Mucosa of rectum (tissue), 2 donors: ENCODE measurements at regions not wholly inside any gene's neighbourhood (a gene's known extent, or its start where the extent isn't known, plus 50 kb on each side); places are given as distances from the start of the nearest gene placed in this dataset.
A peak's percentile ranks its signal among the peaks of the same experiment; 100 is the strongest.

ENCODE experiments used
- H3K27ac ChIP-seq, 2 donors: one replicate each; pipeline ENCODE4 v1.7.0; 2013; ENCODE audit warnings: inconsistent platforms in 2 of 2, low read depth in 2 of 2, low read length in 2 of 2
- H3K27me3 ChIP-seq, 2 donors: one replicate each; pipeline ENCODE4 v1.7.0; 2013; ENCODE audit warnings: low read length in 2 of 2; ENCODE audit not compliant: control insufficient read depth in 2 of 2, insufficient read depth in 2 of 2
- H3K36me3 ChIP-seq, 2 donors: one replicate each; pipeline ENCODE4 v1.7.0; 2013; ENCODE audit warnings: low read length in 2 of 2; ENCODE audit not compliant: control insufficient read depth in 2 of 2, insufficient read depth in 2 of 2
- H3K4me1 ChIP-seq, 2 donors: one replicate each; pipeline ENCODE4 v1.7.0; 2013; ENCODE audit warnings: low read length in 2 of 2, mild to moderate bottlenecking in 1 of 2; ENCODE audit not compliant: control insufficient read depth in 2 of 2, insufficient read depth in 2 of 2
- H3K4me3 ChIP-seq, 2 donors: one replicate each; pipeline ENCODE4 v1.7.0; 2013; ENCODE audit warnings: low read length in 2 of 2
- H3K9ac ChIP-seq, 2 donors: one replicate each; pipeline ENCODE4 v1.7.0; 2013; ENCODE audit warnings: low read length in 2 of 2, low read depth in 1 of 2, mild to moderate bottlenecking in 1 of 2
- H3K9me3 ChIP-seq, 2 donors: one replicate each; pipeline ENCODE4 v1.7.0; 2013; ENCODE audit warnings: low read length in 2 of 2; ENCODE audit not compliant: control insufficient read depth in 2 of 2
- donor health status: healthy.
- donor health status: Normal muscosa, but diverticular disease.

DNA sequence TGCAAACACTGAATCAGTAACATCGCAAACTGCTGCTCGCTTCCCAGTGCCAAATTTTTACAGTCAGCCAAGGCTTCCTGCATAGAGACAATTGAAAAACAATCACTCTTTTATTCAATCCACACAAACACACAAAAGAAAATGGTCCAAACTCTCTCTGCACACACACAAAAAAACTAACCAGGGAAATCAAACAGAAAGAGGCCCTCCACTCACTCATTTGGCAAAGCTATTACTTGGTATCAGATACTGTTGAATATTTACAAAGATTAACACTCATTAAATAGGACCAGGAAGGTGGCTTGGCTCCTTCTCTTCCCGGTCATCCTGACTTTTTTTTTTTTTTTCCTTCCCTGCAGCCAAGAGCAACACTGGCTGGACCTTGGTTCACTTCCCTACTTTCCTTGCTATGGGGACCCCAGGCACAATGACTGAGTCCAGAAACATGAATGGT is 62.4 kb upstream of the SPATA12 start:
- Histone ChIP-seq H3K27me3 (no peaks in the 10 kb centered on the region), H3K36me3 (no peaks in the 10 kb centered on the region), H3K4me1 (peaks cover 0 to 3% of the 10 kb centered on the region in 2 donors), H3K27ac (peak overlapping the region in 1 of 2 donors; percentile 16), H3K9me3 (no peaks in the 10 kb centered on the region), H3K4me3 (no peak overlapping the region), H3K9ac (no peak overlapping the region)

DNA sequence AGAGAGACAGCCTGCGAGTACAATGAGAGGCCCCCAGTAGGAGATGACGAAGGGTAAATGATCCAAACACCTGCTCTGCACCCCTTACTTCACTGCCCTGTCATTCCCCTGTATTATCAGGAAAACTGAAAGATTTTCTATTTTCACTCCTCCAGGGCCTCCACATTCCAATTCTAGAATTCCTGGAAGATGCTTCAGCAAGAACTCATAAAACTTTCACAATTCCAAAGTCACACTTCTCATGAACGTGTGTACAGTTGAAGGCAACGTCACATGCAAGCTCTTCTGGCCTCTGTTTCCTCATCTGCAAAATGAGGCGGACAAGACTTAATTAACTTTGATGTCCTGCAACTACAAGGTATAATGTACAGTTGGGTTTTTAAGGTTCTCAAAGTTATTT is 62.8 kb upstream of the SPATA12 start:
- Histone ChIP-seq H3K4me1 (peaks cover 0 to 3% of the 10 kb centered on the region in 2 donors), H3K36me3 (no peaks in the 10 kb centered on the region), H3K4me3 (no peak overlapping the region), H3K27ac (no peak overlapping the region), H3K9me3 (no peaks in the 10 kb centered on the region), H3K9ac (no peak overlapping the region), H3K27me3 (no peaks in the 10 kb centered on the region)

DNA sequence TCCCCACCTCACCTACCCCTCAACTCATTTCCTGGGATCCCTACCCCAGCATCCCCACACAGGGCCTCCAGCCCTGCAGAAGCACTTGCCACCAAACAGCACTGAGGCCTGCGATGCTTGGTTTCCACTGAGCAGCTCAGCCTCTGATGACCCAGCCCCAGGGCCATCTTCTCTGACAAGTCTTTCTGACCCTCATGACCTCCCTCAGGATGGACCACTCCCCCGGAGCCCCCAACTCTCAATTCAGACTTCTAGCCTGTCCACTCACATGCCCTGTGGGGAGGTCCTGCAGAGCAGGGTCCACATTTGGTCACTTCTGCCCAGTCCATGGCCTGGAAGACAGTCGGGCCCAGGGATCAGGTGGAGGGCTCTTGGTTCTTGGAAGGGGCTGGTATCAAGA is 63.4 kb upstream of the SPATA12 start:
- H3K9me3 ChIP-seq = no peaks in the 10 kb centered on the region
- H3K4me3 ChIP-seq = no peak overlapping the region
- peaks cover 3% of the 10 kb centered on the region in 2 donors for H3K4me1 ChIP-seq
- no peak overlapping the region for H3K27ac ChIP-seq
- no peaks in the 10 kb centered on the region for H3K36me3 ChIP-seq
- H3K9ac ChIP-seq = no peak overlapping the region
- no peaks in the 10 kb centered on the region for H3K27me3 ChIP-seq

DNA sequence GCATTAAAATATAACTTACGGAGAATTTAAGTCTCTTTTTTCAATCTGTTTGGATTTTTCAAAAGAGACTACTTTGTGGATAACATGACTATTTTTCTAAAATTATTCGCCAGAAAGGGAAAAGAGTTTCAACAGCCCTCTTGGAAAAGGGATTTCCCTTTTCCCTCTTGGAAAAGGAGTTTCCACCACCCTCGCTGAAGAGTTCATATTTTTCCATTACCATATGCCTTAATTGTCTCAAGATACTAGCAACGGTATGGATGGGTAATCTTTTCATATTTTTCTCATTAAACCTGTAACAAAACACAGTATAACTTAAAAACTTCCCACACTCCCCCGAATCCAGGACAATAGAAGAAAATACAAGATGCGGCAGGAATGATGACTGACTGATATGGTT is 66.1 kb upstream of the SPATA12 start:
- H3K4me1 ChIP-seq = peaks cover 9 to 27% of the 10 kb centered on the region in 2 donors

GRCh38 chr3:56990641-56991015 is 69.8 kb upstream of the SPATA12 start:
- Histone ChIP-seq H3K9me3 (no peaks in the 10 kb centered on the region), H3K4me3 (peak overlapping the region in 1 of 2 donors; percentile 49), H3K9ac (peak overlapping the region in 1 of 2 donors; percentile 27), H3K36me3 (no peaks in the 10 kb centered on the region), H3K27me3 (no peaks in the 10 kb centered on the region), H3K4me1 (peaks cover 11 to 34% of the 10 kb centered on the region in 2 donors), H3K27ac (peak overlapping the region; percentile 33 to 73)

More for the DNA sequence above, 66.1 kb upstream of the SPATA12 start:
- no peak overlapping the region for H3K27ac ChIP-seq
- no peak overlapping the region for H3K4me3 ChIP-seq
- H3K36me3 ChIP-seq = no peaks in the 10 kb centered on the region
- H3K27me3 ChIP-seq = no peaks in the 10 kb centered on the region
- H3K9me3 ChIP-seq = no peaks in the 10 kb centered on the region
- no peak overlapping the region for H3K9ac ChIP-seq

- Histone ChIP-seq H3K9ac (no peak overlapping the region), H3K4me1 (peaks cover 14 to 34% of the 10 kb centered on the region in 2 donors), H3K36me3 (no peaks in the 10 kb centered on the region), H3K4me3 (peak overlapping the region in 1 of 2 donors; percentile 49), H3K27me3 (no peaks in the 10 kb centered on the region), H3K27ac (peak overlapping the region; percentile 33 to 73), H3K9me3 (no peaks in the 10 kb centered on the region)
Observed at GRCh38 chr3:56989977-56990640, 70.4 kb upstream of the SPATA12 start.

DNA sequence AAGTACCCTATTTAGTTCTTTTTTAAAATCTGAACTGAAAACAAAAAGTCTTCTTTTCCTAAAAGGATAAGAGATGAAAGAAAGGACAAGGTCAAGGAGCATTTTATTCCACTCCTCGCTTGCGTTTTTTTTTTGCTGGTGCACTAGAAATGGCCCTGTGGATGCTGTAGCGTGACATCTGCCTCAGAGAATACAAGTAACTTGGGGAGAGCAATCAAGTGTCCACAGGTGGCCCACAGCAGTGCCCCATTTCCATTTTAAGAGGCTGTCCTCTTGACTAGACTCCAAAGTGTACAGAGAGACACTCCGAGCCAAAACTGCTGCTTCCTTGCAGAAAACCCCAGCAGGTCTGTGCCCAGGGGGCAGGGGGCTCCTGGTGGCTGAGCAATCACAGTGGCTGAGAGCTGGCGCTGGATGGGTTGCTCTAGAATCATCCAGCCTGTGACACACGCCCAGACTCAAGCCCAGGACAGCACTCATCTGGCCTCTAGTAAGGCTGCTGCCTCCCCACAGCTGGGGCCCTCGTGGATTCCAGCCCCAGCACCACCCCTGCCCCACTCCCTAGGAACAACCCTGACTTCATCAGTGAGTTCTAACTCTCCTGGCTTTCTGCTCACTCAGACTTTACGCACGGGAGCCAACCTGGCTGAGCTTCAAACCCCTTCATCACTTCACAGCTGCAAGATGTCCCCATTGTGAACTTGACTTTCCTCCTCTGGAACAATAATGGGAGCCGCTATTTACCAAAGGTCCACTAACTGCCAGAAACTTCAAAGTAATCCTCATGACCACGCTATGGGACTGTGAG is 71.1 kb upstream of the SPATA12 start:
- Histone ChIP-seq H3K36me3 (no peaks in the 10 kb centered on the region), H3K9ac (no peak overlapping the region), H3K27me3 (no peaks in the 10 kb centered on the region), H3K9me3 (no peaks in the 10 kb centered on the region), H3K27ac (peak overlapping the region in 1 of 2 donors; percentile 73), H3K4me1 (peaks cover 14 to 34% of the 10 kb centered on the region in 2 donors), H3K4me3 (peak overlapping the region in 1 of 2 donors; percentile 5)

DNA sequence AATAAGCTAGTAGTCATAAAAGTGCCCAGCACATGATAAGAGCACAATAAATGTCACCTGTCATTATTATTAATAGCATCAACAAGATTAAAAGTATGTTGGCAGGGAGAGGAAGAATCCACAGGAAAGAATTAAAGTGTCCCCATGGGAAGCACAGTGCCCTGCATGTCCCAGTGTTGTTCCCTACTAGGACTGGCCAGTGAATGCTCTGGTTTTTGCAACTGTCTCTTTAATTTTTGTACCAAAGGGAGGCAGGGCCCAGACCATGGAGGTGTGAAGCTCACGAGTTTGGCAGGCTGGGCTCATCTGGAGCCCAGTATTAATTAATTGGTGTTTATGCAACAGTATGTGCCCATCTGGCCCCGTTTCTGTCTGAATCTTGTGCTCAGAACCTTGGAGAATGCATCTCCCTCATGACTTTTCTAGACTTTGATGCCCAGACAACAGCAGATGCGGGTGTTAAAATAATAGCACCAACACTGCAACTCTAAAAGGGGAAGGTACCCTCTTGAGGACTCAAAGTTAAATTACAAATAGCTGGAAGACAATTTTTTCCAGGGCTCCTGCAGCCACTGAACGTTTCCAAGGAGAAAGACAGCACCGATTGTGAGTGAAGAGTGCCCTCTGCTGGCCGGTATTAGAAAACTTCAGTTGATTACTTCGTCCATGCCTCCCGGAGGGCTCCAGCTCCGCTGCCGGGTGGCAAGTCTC is 71.9 kb upstream of the SPATA12 start:
- Histone ChIP-seq H3K4me1 (peaks cover 16 to 34% of the 10 kb centered on the region in 2 donors), H3K27ac (no peak overlapping the region), H3K9ac (no peak overlapping the region), H3K36me3 (no peaks in the 10 kb centered on the region), H3K9me3 (no peaks in the 10 kb centered on the region), H3K4me3 (peak overlapping the region in 1 of 2 donors; percentile 5), H3K27me3 (no peaks in the 10 kb centered on the region)

GRCh38 chr3:56987238-56987895 is 73.1 kb upstream of the SPATA12 start:
- no peak overlapping the region for H3K27ac ChIP-seq
- peaks cover 16 to 32% of the 10 kb centered on the region in 2 donors for H3K4me1 ChIP-seq
- H3K9me3 ChIP-seq = no peaks in the 10 kb centered on the region
- H3K4me3 ChIP-seq = no peak overlapping the region
- H3K27me3 ChIP-seq = no peaks in the 10 kb centered on the region
- no peaks in the 10 kb centered on the region for H3K36me3 ChIP-seq
- H3K9ac ChIP-seq = no peak overlapping the region
